ENCODE measurements at regions not wholly inside any gene's neighbourhood (a gene's known extent, or its start where the extent isn't known, plus 50 kb on each side); places are given as distances from the start of the nearest gene placed in this dataset.

GRCh38 chr5:110913221-110913620, 158.3 kb upstream of the TSLP start:
- no peaks in the 10 kb centered on the region for H3K9me3 Mint-ChIP-seq (ENCODE audit: unreplicated experiment)

GRCh38 chr5:110916381-110917049, 155.0 kb upstream of the TSLP start:
- H3K27ac ChIP-seq (ENCODE audit: low read depth, low read length) = peak overlapping the region; percentile 79

More at GRCh38 chr5:110913221-110913620, 158.3 kb upstream of the TSLP start:
- DNase-seq (ENCODE audit: low read depth) = no peak
- no peaks in the 10 kb centered on the region for H3K27me3 Mint-ChIP-seq (ENCODE audit: low read depth, unreplicated experiment)
- no peaks in the 10 kb centered on the region for H3K36me3 Mint-ChIP-seq (ENCODE audit: low read depth, unreplicated experiment)
- Histone ChIP-seq H3K36me3 (ENCODE audit: insufficient read depth, low read length) (no peaks in the 10 kb centered on the region), H3K27me3 (ENCODE audit: insufficient read depth, low read length) (no peaks in the 10 kb centered on the region), H3K4me2 (ENCODE audit: low read length) (no peak overlapping the region), H3K9me3 (ENCODE audit: insufficient read depth, low read depth, low read length) (no peaks in the 10 kb centered on the region), H3K79me2 (ENCODE audit: insufficient read depth, low read length) (no peaks in the 10 kb centered on the region), H4K20me1 (ENCODE audit: insufficient read depth, low read length) (no peaks in the 10 kb centered on the region), H3K4me3 (ENCODE audit: insufficient read depth, low read depth, low read length) (no peak overlapping the region), H3K4me1 (ENCODE audit: insufficient read depth, low read length) (peaks cover 42% of the 10 kb centered on the region), H2AFZ (ENCODE audit: low read depth, low read length) (no peak overlapping the region), H3K9ac (ENCODE audit: low read length) (no peak overlapping the region), H3K27ac (ENCODE audit: low read depth, low read length) (no peak overlapping the region)
- no peak overlapping the region for H3K4me3 Mint-ChIP-seq (ENCODE audit: unreplicated experiment)
- peaks cover 28% of the 10 kb centered on the region for H3K4me1 Mint-ChIP-seq (ENCODE audit: low read depth, unreplicated experiment)
- H3K27ac Mint-ChIP-seq (ENCODE audit: unreplicated experiment) = no peak overlapping the region
- no peak for TF ChIP-seq EZH2 (IDR thresholded peaks at IDR 0.05; ENCODE audit: insufficient read depth, low read length)
- no peak for TF ChIP-seq CTCF (IDR thresholded peaks at IDR 0.05; ENCODE audit: insufficient read depth, low read depth, low read length)
- FAIRE-seq = no peak

More at GRCh38 chr5:110916381-110917049, 155.0 kb upstream of the TSLP start:
- Histone ChIP-seq H3K9me3 (ENCODE audit: insufficient read depth, low read depth, low read length) (no peaks in the 10 kb centered on the region), H2AFZ (ENCODE audit: low read depth, low read length) (no peak overlapping the region), H3K9ac (ENCODE audit: low read length) (peak overlapping the region; percentile 61), H3K27me3 (ENCODE audit: insufficient read depth, low read length) (no peaks in the 10 kb centered on the region), H4K20me1 (ENCODE audit: insufficient read depth, low read length) (no peaks in the 10 kb centered on the region), H3K79me2 (ENCODE audit: insufficient read depth, low read length) (no peaks in the 10 kb centered on the region), H3K4me3 (ENCODE audit: insufficient read depth, low read depth, low read length) (peak overlapping the region; percentile 31), H3K4me1 (ENCODE audit: insufficient read depth, low read length) (peaks cover 27% of the 10 kb centered on the region), H3K36me3 (ENCODE audit: insufficient read depth, low read length) (no peaks in the 10 kb centered on the region), H3K4me2 (ENCODE audit: low read length) (peak overlapping the region; percentile 67)
- H3K4me3 Mint-ChIP-seq (ENCODE audit: unreplicated experiment) = no peak overlapping the region
- H3K4me1 Mint-ChIP-seq (ENCODE audit: low read depth, unreplicated experiment) = peaks cover 28% of the 10 kb centered on the region
- H3K36me3 Mint-ChIP-seq (ENCODE audit: low read depth, unreplicated experiment) = no peaks in the 10 kb centered on the region
- peak overlapping the region; percentile 83 for H3K27ac Mint-ChIP-seq (ENCODE audit: unreplicated experiment)
- FAIRE-seq (peak; percentile 52), DNase-seq (ENCODE audit: low read depth) (peak; percentile 94)
- no peaks in the 10 kb centered on the region for H3K9me3 Mint-ChIP-seq (ENCODE audit: unreplicated experiment)
- TF ChIP-seq CTCF (IDR thresholded peaks at IDR 0.05; ENCODE audit: insufficient read depth, low read depth, low read length) (no peak), EZH2 (IDR thresholded peaks at IDR 0.05; ENCODE audit: insufficient read depth, low read length) (no peak)
- peaks cover 3% of the 10 kb centered on the region for H3K27me3 Mint-ChIP-seq (ENCODE audit: low read depth, unreplicated experiment)

Measured in astrocyte (in vitro differentiated cells and primary cell).